Caco-2 (cell line): ENCODE measurements at regions not wholly inside any gene's neighbourhood (a gene's known extent, or its start where the extent isn't known, plus 50 kb on each side); places are given as distances from the start of the nearest gene placed in this dataset.

Experiments
- BruUV-seq: library from RNA; stranded (reverse); fragments of 400-500 nt; replicated peaks from 2 replicates; lab custom pipeline; 2021; lab: Mats Ljungman, UMichigan
- CTCF ChIA-PET: fragments of 300-600 bp; sonication (Branson Sonifier 250); formaldehyde crosslinking; loops from one replicate; lab custom pipeline; 2022; ENCODE audit warnings: antibody characterized with exemption; lab: Charles Lee
- POLR2A ChIA-PET: fragments of 300-600 bp; sonication (Branson Sonifier 250); formaldehyde crosslinking; loops from one replicate; lab custom pipeline; 2022; ENCODE audit warnings: antibody characterized with exemption; lab: Charles Lee
- DNase-seq, 2 experiments: peaks; one replicate each; pipeline versions ENCODE4 v3.0.0 to v3.0.0-alpha.2; 2020 to 2022
- H3K27me3 ChIP-seq: replicated peaks from 2 replicates; pipeline ENCODE4 v1.6.0; 2011; ENCODE audit warnings: low read length; ENCODE audit not compliant: control insufficient read depth, insufficient read depth
- H3K36me3 ChIP-seq: 2 replicates; pipeline ENCODE4 v1.5.1; 2011; ENCODE audit warnings: low read length; ENCODE audit not compliant: control insufficient read depth, insufficient read depth
- H3K4me1 ChIP-seq: fragments of 250-450 bp; sonication (Bioruptor Pico); 2 replicates; pipeline ENCODE4 v1.5.1; 2020; ENCODE audit warnings: mild to moderate bottlenecking
- H3K4me3 ChIP-seq: 2 replicates; pipeline ENCODE4 v1.5.1; 2011; ENCODE audit warnings: low read depth, mild to moderate bottlenecking, control low read depth, low read length
- H3K9me3 ChIP-seq: fragments of 250-450 bp; sonication (Bioruptor Pico); 2 replicates; pipeline ENCODE4 v1.5.1; 2020; ENCODE audit warnings: mild to moderate bottlenecking, moderate library complexity
- H3K27ac Mint-ChIP-seq: one replicate; pipeline ENCODE4 v1.8.0; 2022; ENCODE audit warnings: mixed read lengths; ENCODE audit not compliant: unreplicated experiment
- H3K27me3 Mint-ChIP-seq: one replicate; pipeline ENCODE4 v1.8.0; 2022; ENCODE audit warnings: mixed read lengths; ENCODE audit not compliant: insufficient read depth, unreplicated experiment
- H3K36me3 Mint-ChIP-seq: one replicate; pipeline ENCODE4 v1.8.0; 2022; ENCODE audit warnings: mild to moderate bottlenecking, mixed read lengths; ENCODE audit not compliant: insufficient read depth, unreplicated experiment
- H3K4me1 Mint-ChIP-seq: one replicate; pipeline ENCODE4 v1.8.0; 2022; ENCODE audit warnings: low read depth, mixed read lengths; ENCODE audit not compliant: unreplicated experiment
- H3K4me3 Mint-ChIP-seq: one replicate; pipeline ENCODE4 v1.8.0; 2022; ENCODE audit warnings: mild to moderate bottlenecking, moderate library complexity, mixed read lengths; ENCODE audit not compliant: unreplicated experiment
- H3K9me3 Mint-ChIP-seq: one replicate; pipeline ENCODE4 v1.8.0; 2022; ENCODE audit warnings: mixed read lengths; ENCODE audit not compliant: unreplicated experiment
- CTCF ChIP-seq, 2 experiments: fragments of 200-600 bp in 1 of 2; IDR thresholded peaks; 1 replicate in 1 of 2; 2 replicates in 1 of 2; pipeline versions ENCODE4 v1.5.1 to v1.8.0; 2011 to 2022; ENCODE audit warnings: antibody characterized with exemption in 1 of 2, control low read depth in 1 of 2, inconsistent platforms in 1 of 2, low read depth in 1 of 2, low read length in 1 of 2, mild to moderate bottlenecking in 1 of 2, moderate library complexity in 1 of 2; ENCODE audit not compliant: insufficient read depth in 1 of 2, severe bottlenecking in 1 of 2, unreplicated experiment in 1 of 2
- intact Hi-C: fragments of 100-400 bp; cut with micrococcal nuclease; formaldehyde crosslinking; loops from one replicate; pipeline ENCODE4 v1.10.0; 2022; ENCODE audit not compliant: unreplicated experiment

DNA sequence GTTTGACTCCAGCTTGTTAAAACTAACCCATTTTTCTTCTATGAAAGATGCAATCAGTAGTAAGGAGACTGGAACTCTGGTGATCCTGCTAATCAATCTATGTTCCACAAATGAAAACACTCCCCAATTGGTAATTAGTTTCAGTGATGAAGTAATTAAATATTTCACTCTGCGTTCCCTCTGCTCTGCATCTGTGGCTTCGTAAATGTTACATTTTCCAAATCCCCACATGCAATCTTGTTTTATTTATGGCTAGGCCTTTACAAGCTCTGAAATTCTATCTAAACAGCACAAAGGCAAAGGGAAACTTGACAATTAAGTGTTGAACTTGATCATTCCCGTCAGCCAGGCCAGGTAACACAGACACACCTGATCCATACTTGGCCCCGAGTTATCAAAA is 231.4 kb upstream of the OSR1 start:
- DNase-seq = no peak
- intact Hi-C loops = no loop called here
- Mint-ChIP-seq H3K4me3 (no peak overlapping the region), H3K27ac (no peak overlapping the region), H3K4me1 (no peaks in the 10 kb centered on the region), H3K9me3 (no peaks in the 10 kb centered on the region), H3K27me3 (no peaks in the 10 kb centered on the region), H3K36me3 (no peaks in the 10 kb centered on the region)
- no peak overlapping the region for H3K4me3 ChIP-seq
- no peaks in the 10 kb centered on the region for H3K4me1 ChIP-seq
- no peaks in the 10 kb centered on the region for H3K36me3 ChIP-seq
- TF ChIP-seq CTCF (IDR thresholded peaks at IDR 0.05; ENCODE audit: insufficient read depth in 1 of 2, low read depth in 1 of 2, low read length in 1 of 2, severe bottlenecking in 1 of 2, unreplicated experiment in 1 of 2) = no peak
- no peaks in the 10 kb centered on the region for H3K9me3 ChIP-seq
- H3K27me3 ChIP-seq = no peaks in the 10 kb centered on the region
- no TSS peak for BruUV-seq
- ChIA-PET POLR2A (no interaction called here), CTCF (no interaction called here)

DNA sequence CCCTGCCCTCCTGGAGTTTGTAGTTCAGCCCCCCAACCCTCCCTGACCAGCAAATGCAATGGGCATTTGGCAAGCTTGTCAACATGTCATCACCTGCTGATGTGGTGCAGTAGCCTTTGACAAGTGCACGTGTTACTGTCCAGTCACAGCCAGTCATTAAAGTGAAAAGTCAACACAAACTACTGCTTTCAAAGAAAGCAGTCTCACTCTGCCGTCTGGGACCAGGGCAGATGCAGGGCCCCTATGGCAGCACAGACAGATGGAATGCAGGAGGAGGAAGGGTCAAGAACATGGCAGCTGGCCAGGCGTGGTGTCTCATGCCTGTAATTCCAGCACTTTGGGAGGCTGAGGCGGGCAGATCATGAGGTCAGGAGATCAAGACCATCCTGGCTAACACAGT is 222.4 kb upstream of the OSR1 start:
- Mint-ChIP-seq H3K4me1 (peaks cover 9% of the 10 kb centered on the region), H3K4me3 (no peak overlapping the region), H3K27ac (no peak overlapping the region), H3K36me3 (no peaks in the 10 kb centered on the region), H3K9me3 (no peaks in the 10 kb centered on the region), H3K27me3 (peaks cover 2% of the 10 kb centered on the region)
- no peak for TF ChIP-seq CTCF (IDR thresholded peaks at IDR 0.05; ENCODE audit: insufficient read depth in 1 of 2, low read depth in 1 of 2, low read length in 1 of 2, severe bottlenecking in 1 of 2, unreplicated experiment in 1 of 2)
- intact Hi-C loops = no loop called here
- no peaks in the 10 kb centered on the region for H3K27me3 ChIP-seq
- BruUV-seq = no TSS peak
- ChIA-PET CTCF (no interaction called here), POLR2A (no interaction called here)
- H3K9me3 ChIP-seq = no peaks in the 10 kb centered on the region
- H3K4me3 ChIP-seq = no peak overlapping the region
- peak in 1 of 2 experiments; percentile 4 for DNase-seq
- no peaks in the 10 kb centered on the region for H3K4me1 ChIP-seq
- H3K36me3 ChIP-seq = no peaks in the 10 kb centered on the region

GRCh38 chr2:19580264-19580663 is 221.8 kb upstream of the OSR1 start:
- no peaks in the 10 kb centered on the region for H3K9me3 Mint-ChIP-seq
- intact Hi-C loops = no loop called here
- H3K27me3 ChIP-seq = no peaks in the 10 kb centered on the region
- no peak overlapping the region for H3K4me3 ChIP-seq
- H3K9me3 ChIP-seq = no peaks in the 10 kb centered on the region
- H3K36me3 Mint-ChIP-seq = no peaks in the 10 kb centered on the region
- TF ChIP-seq CTCF (IDR thresholded peaks at IDR 0.05; ENCODE audit: insufficient read depth in 1 of 2, low read depth in 1 of 2, low read length in 1 of 2, severe bottlenecking in 1 of 2, unreplicated experiment in 1 of 2) = no peak
- ChIA-PET CTCF (no interaction called here), POLR2A (no interaction called here)
- DNase-seq = no peak
- no TSS peak for BruUV-seq
- H3K4me3 Mint-ChIP-seq = no peak overlapping the region
- no peaks in the 10 kb centered on the region for H3K4me1 ChIP-seq
- no peaks in the 10 kb centered on the region for H3K36me3 ChIP-seq
- H3K27me3 Mint-ChIP-seq = peaks cover 2% of the 10 kb centered on the region
- no peak overlapping the region for H3K27ac Mint-ChIP-seq
- peaks cover 9% of the 10 kb centered on the region for H3K4me1 Mint-ChIP-seq
